ENCODE measurements at regions not wholly inside any gene's neighbourhood (a gene's known extent, or its start where the extent isn't known, plus 50 kb on each side); places are given as distances from the start of the nearest gene placed in this dataset.

DNA sequence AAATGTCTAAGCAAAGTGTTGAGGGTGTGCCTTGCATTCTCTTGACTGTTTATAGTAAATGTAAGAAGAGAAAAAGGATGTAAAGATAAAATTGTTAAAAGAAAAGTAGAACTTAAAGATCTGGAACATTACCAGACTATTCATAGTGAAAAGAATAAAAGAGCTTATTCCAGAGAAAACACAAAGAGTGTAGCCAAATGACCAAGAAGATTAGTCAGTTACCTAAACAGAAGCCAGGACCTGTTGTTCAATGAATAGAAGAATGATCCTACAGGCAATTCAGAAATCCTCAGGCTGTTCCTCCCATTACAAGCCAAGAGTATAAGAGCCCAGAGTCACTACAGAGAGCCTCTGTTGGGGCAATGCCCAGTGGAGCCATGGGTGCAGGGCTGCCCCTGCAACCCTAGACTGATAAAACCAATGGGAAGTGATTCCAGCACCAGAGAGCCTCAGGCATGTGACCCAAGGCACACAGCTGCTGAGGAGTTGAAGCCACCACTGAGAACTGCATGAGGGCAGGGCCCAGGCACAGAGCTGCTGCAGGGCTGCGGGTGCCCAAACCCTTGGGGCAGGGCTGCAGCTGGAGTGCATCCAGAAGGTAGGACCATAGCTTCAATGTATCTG lies 91.1 kb upstream of the SLC38A4 start:
- POLR2A ChIA-PET = no interaction called here
- ATAC-seq = no peak
- H3K36me3 Mint-ChIP-seq = no peaks in the 10 kb centered on the region
- peaks cover 14% of the 10 kb centered on the region for H3K9me3 Mint-ChIP-seq
- H3K4me1 Mint-ChIP-seq = no peaks in the 10 kb centered on the region
- H3K27me3 Mint-ChIP-seq (ENCODE audit: low read depth) = no peaks in the 10 kb centered on the region
- CTCF ChIA-PET = no interaction called here
- no peak overlapping the region for H3K4me3 Mint-ChIP-seq
- DNase-seq (ENCODE audit: low spot score) = no peak
- H3K27ac Mint-ChIP-seq = no peak overlapping the region
- no peak for TF ChIP-seq ATF3 (CRISPR knock-in tag; conservative IDR thresholded peaks at IDR 0.05)
- TF ChIP-seq ZNF396 (CRISPR knock-in tag; IDR thresholded peaks at IDR 0.05; ENCODE audit: borderline replicate concordance) = no peak
- TF ChIP-seq ZNF416 (CRISPR knock-in tag; IDR thresholded peaks at IDR 0.05) = no peak
- no peak for TF ChIP-seq ZSCAN18 (CRISPR knock-in tag; IDR thresholded peaks at IDR 0.05)
- TF ChIP-seq, protein P1, sequence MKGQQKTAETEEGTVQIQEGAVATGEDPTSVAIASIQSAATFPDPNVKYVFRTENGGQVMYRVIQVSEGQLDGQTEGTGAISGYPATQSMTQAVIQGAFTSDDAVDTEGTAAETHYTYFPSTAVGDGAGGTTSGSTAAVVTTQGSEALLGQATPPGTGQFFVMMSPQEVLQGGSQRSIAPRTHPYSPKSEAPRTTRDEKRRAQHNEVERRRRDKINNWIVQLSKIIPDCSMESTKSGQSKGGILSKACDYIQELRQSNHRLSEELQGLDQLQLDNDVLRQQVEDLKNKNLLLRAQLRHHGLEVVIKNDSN (CRISPR knock-in tag; IDR thresholded peaks at IDR 0.05) = no peak
- no peak for TF ChIP-seq SMAD4 (CRISPR knock-in tag; IDR thresholded peaks at IDR 0.05)
- no peak for TF ChIP-seq ATF2 (CRISPR knock-in tag; IDR thresholded peaks at IDR 0.05; ENCODE audit: borderline replicate concordance, low read depth)
- TF ChIP-seq FOXJ3 (CRISPR knock-in tag; IDR thresholded peaks at IDR 0.05; ENCODE audit: borderline replicate concordance) = no peak
- TF ChIP-seq OVOL2 (CRISPR knock-in tag; IDR thresholded peaks at IDR 0.05; ENCODE audit: borderline replicate concordance) = no peak
- no peak for TF ChIP-seq RORB (CRISPR knock-in tag; IDR thresholded peaks at IDR 0.05)
- no peak for TF ChIP-seq JUN (CRISPR knock-in tag; IDR thresholded peaks at IDR 0.05)
- no peak for TF ChIP-seq HMGXB4 (CRISPR knock-in tag; IDR thresholded peaks at IDR 0.05)
- TF ChIP-seq ERG (CRISPR knock-in tag; IDR thresholded peaks at IDR 0.05) = no peak
- TF ChIP-seq, protein P2, sequence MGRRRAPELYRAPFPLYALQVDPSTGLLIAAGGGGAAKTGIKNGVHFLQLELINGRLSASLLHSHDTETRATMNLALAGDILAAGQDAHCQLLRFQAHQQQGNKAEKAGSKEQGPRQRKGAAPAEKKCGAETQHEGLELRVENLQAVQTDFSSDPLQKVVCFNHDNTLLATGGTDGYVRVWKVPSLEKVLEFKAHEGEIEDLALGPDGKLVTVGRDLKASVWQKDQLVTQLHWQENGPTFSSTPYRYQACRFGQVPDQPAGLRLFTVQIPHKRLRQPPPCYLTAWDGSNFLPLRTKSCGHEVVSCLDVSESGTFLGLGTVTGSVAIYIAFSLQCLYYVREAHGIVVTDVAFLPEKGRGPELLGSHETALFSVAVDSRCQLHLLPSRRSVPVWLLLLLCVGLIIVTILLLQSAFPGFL (CRISPR knock-in tag; IDR thresholded peaks at IDR 0.05; ENCODE audit: borderline replicate concordance) = no peak

DNA sequence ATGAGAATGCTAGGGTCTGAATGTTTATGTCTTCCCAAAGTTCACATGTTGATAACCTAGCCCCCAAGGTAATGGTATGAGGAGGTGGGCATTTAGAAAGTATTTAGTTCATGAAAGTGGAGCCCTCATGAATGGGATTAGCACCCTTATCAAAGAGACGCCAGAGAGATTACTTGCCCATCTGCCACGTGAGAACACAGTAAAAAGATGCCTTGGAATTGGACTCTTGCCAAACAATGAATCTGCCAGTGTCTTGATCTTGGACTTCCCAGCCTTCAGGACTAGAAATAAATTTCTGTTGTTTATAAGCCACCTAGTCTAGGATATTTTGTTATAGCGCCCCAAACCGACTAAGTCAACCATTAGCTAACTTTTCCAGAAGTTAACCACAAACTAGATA lies 92.0 kb upstream of the SLC38A4 start:
- Mint-ChIP-seq H3K9me3 (peaks cover 9% of the 10 kb centered on the region), H3K27me3 (ENCODE audit: low read depth) (no peaks in the 10 kb centered on the region), H3K4me1 (no peaks in the 10 kb centered on the region), H3K4me3 (no peak overlapping the region), H3K27ac (no peak overlapping the region), H3K36me3 (no peaks in the 10 kb centered on the region)
- POLR2A ChIA-PET = no interaction called here
- DNase-seq (ENCODE audit: low spot score) = no peak
- CTCF ChIA-PET = no interaction called here
- TF ChIP-seq FOXP1 (CRISPR knock-in tag; IDR thresholded peaks at IDR 0.05; ENCODE audit: borderline replicate concordance) = no peak
- TF ChIP-seq ATF2 (CRISPR knock-in tag; IDR thresholded peaks at IDR 0.05; ENCODE audit: borderline replicate concordance, low read depth) = no peak
- TF ChIP-seq PRDM15 (CRISPR knock-in tag; IDR thresholded peaks at IDR 0.05) = no peak
- ATAC-seq = no peak

All from WTC11 (cell line).